Liver (tissue), 3 donors: ENCODE measurements at regions not wholly inside any gene's neighbourhood (a gene's known extent, or its start where the extent isn't known, plus 50 kb on each side); places are given as distances from the start of the nearest gene placed in this dataset.

Experiments used
- JUND ChIP-seq, 2 donors: IDR thresholded peaks; 2 replicates each; pipeline ENCODE4 v1.6.1; 2016; ENCODE audit warnings: antibody characterized with exemption in 2 of 2
- MAX ChIP-seq: IDR thresholded peaks from 2 replicates; pipeline ENCODE4 v1.6.1; 2016; ENCODE audit warnings: antibody characterized with exemption
- YY1 ChIP-seq: IDR thresholded peaks from 2 replicates; pipeline ENCODE4 v1.6.1; 2016; ENCODE audit warnings: antibody characterized with exemption, mild to moderate bottlenecking
- TF ChIP-seq, protein P1 (sequence below): fragments of 150-350 bp; IDR thresholded peaks from 2 replicates; pipeline ENCODE4 v1.5.1; 2017; ENCODE audit warnings: improper control_type of control experiment, low read depth, low read length; ENCODE audit not compliant: missing input control
- TF ChIP-seq, protein P2 (sequence below): IDR thresholded peaks from 2 replicates; pipeline ENCODE4 v1.6.1; 2016; ENCODE audit warnings: antibody characterized with exemption, mild to moderate bottlenecking
- donor health status: healthy.
- donor health status: healthy.

DNA sequence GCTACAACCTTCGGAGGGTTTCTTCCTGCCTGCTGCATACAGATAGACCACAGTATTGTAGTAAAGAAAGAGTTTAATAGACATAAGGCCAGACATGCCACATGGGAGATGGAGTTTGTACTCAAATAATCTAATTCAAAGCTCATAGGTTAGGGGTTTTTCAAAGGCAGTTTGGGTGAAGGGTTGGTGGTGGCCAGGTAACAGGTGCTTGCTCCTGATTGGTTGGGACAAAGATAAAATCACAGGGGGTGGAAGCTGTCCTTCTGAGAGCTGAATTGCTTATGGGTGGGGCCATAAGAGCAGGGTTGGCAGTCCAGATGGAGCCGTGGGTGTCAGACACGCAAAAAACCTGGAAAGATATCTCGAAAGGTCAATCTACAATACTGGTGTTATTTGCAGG lies 92.3 kb upstream of the ETV3 start:
- TF ChIP-seq, protein P1, sequence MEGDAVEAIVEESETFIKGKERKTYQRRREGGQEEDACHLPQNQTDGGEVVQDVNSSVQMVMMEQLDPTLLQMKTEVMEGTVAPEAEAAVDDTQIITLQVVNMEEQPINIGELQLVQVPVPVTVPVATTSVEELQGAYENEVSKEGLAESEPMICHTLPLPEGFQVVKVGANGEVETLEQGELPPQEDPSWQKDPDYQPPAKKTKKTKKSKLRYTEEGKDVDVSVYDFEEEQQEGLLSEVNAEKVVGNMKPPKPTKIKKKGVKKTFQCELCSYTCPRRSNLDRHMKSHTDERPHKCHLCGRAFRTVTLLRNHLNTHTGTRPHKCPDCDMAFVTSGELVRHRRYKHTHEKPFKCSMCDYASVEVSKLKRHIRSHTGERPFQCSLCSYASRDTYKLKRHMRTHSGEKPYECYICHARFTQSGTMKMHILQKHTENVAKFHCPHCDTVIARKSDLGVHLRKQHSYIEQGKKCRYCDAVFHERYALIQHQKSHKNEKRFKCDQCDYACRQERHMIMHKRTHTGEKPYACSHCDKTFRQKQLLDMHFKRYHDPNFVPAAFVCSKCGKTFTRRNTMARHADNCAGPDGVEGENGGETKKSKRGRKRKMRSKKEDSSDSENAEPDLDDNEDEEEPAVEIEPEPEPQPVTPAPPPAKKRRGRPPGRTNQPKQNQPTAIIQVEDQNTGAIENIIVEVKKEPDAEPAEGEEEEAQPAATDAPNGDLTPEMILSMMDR: no peak
- TF ChIP-seq MAX (no peak), JUND (IDR thresholded peaks at IDR 0.05) (no peak), YY1 (no peak)
- TF ChIP-seq, protein P2, sequence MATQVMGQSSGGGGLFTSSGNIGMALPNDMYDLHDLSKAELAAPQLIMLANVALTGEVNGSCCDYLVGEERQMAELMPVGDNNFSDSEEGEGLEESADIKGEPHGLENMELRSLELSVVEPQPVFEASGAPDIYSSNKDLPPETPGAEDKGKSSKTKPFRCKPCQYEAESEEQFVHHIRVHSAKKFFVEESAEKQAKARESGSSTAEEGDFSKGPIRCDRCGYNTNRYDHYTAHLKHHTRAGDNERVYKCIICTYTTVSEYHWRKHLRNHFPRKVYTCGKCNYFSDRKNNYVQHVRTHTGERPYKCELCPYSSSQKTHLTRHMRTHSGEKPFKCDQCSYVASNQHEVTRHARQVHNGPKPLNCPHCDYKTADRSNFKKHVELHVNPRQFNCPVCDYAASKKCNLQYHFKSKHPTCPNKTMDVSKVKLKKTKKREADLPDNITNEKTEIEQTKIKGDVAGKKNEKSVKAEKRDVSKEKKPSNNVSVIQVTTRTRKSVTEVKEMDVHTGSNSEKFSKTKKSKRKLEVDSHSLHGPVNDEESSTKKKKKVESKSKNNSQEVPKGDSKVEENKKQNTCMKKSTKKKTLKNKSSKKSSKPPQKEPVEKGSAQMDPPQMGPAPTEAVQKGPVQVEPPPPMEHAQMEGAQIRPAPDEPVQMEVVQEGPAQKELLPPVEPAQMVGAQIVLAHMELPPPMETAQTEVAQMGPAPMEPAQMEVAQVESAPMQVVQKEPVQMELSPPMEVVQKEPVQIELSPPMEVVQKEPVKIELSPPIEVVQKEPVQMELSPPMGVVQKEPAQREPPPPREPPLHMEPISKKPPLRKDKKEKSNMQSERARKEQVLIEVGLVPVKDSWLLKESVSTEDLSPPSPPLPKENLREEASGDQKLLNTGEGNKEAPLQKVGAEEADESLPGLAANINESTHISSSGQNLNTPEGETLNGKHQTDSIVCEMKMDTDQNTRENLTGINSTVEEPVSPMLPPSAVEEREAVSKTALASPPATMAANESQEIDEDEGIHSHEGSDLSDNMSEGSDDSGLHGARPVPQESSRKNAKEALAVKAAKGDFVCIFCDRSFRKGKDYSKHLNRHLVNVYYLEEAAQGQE: no peak
